HG03064 (cell line): ENCODE measurements at regions not wholly inside any gene's neighbourhood (a gene's known extent, or its start where the extent isn't known, plus 50 kb on each side); places are given as distances from the start of the nearest gene placed in this dataset.
A peak's percentile ranks its signal among the peaks of the same experiment; 100 is the strongest.

Experiments used
- ATAC-seq: cut with Tn5 transposase; IDR thresholded peaks from one replicate; pipeline ENCODE4 v1.9.1; 2021; ENCODE audit warnings: low read depth; ENCODE audit not compliant: unreplicated experiment

GRCh38 chr12:22396735-22397134 is 62.2 kb upstream of the ST8SIA1 start:
- ATAC-seq = peak; percentile 42

GRCh38 chr12:22396253-22396652 is 61.7 kb upstream of the ST8SIA1 start:
- peak; percentile 55 for ATAC-seq

- no peak for ATAC-seq
Measured at GRCh38 chr12:22395666-22396065, 61.2 kb upstream of the ST8SIA1 start.
